GM12865 (cell line): ENCODE measurements at regions not wholly inside any gene's neighbourhood (a gene's known extent, or its start where the extent isn't known, plus 50 kb on each side); places are given as distances from the start of the nearest gene placed in this dataset.
"Not testable (repeated sequence)": the region's sequence is repeated elsewhere in the genome, so short reads cannot be mapped to it uniquely, and the experiment has no call there.

Experiments used
- DNase-seq: peaks from one replicate; pipeline ENCODE4 v3.0.0; 2010; ENCODE audit warnings: low read depth
- H3K4me3 ChIP-seq: 2 replicates; pipeline ENCODE4 v1.5.1; 2011; ENCODE audit warnings: mild to moderate bottlenecking, low read depth, low read length, control low read depth
- TF ChIP-seq, protein P1 (sequence below): IDR thresholded peaks from 2 replicates; pipeline ENCODE4 v1.5.1; 2011; ENCODE audit warnings: low read length, control low read depth, low read depth, inconsistent platforms; ENCODE audit not compliant: insufficient read depth; ENCODE audit errors: missing control alignments

DNA sequence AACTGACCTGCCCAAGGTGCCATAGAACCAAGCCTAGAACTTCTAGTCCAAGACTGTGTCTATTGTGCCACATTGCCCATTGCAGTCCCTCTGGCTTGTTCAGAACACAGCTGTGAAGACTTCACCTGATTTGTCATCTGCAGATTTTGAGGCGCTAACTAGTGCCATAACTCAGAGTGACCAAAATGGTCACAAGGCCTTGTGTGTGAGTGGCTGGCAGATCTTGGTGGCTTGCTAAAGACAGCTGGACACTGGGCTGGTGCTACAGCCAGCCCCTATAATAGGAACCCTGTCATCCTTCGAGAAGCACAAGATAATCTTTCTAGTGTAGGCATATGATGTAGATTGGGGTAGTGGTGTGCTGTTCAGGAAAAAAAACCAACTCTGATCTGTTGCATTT is 63.7 kb upstream of the IFNLR1 start:
- TF ChIP-seq, protein P1, sequence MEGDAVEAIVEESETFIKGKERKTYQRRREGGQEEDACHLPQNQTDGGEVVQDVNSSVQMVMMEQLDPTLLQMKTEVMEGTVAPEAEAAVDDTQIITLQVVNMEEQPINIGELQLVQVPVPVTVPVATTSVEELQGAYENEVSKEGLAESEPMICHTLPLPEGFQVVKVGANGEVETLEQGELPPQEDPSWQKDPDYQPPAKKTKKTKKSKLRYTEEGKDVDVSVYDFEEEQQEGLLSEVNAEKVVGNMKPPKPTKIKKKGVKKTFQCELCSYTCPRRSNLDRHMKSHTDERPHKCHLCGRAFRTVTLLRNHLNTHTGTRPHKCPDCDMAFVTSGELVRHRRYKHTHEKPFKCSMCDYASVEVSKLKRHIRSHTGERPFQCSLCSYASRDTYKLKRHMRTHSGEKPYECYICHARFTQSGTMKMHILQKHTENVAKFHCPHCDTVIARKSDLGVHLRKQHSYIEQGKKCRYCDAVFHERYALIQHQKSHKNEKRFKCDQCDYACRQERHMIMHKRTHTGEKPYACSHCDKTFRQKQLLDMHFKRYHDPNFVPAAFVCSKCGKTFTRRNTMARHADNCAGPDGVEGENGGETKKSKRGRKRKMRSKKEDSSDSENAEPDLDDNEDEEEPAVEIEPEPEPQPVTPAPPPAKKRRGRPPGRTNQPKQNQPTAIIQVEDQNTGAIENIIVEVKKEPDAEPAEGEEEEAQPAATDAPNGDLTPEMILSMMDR: no peak
- no peak overlapping the region for H3K4me3 ChIP-seq
- no peak for DNase-seq

DNA sequence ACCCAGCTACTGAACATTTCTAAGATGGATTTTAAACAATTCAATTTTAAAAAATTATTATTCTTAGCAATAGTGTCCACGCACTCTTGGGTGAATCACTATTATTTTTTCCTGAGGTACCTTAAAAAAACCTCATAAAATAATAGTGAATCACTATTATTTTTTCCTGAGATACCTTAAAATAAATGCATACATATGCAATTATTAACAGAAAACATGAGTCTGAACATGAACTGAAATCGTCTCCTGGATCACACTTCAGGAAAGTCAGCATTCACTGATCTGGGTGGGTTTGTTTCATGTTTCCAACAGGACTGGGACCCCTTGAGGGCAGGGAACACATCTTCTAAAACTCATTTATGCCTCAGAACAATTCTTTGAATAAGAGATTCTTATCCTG is 63.1 kb upstream of the IFNLR1 start:
- DNase-seq: no peak
- no peak overlapping the region for H3K4me3 ChIP-seq
- TF ChIP-seq, protein P1: no peak

DNA sequence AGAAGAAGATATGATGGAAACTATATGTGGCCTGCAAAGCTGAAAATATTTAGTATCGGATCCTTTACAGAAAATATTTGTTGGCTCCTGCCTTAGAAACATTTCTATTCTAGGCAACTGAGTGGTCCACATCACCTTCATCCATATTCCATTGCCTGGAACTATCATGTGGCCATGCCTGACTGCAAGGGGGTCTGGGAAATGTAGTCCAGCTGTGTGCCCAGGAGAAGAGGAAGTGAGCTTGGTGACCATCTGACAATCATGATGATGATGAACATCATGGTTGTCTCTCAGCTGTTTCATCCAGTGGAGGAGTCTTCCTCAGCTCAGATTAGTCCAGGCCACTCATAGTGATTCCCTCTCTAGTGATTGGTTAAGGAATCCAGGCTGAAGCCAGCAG is 61.8 kb upstream of the IFNLR1 start:
- TF ChIP-seq, protein P1: no peak
- no peak overlapping the region for H3K4me3 ChIP-seq
- peak; percentile 36 for DNase-seq

DNA sequence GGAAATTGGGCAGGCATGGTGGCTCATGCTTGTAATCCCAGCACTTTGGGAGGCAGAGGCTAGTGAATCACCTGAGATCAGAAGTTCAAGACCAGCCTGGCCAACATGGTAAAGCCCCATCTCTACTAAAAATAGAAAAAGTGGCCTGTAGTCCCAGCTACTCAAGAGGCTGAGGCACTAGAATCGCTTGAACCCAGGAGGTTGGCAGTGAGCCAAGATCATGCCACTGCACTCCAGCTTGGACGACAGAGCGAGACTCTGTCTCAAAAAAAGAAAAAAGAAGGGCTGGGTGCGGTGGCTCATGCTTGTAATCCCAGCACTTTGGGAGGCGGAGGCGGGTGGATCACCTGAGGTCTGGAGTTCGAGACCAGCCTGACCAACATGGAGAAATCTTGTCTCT is 60.2 kb upstream of the IFNLR1 start:
- not testable (repeated sequence) for H3K4me3 ChIP-seq, DNase-seq

DNA sequence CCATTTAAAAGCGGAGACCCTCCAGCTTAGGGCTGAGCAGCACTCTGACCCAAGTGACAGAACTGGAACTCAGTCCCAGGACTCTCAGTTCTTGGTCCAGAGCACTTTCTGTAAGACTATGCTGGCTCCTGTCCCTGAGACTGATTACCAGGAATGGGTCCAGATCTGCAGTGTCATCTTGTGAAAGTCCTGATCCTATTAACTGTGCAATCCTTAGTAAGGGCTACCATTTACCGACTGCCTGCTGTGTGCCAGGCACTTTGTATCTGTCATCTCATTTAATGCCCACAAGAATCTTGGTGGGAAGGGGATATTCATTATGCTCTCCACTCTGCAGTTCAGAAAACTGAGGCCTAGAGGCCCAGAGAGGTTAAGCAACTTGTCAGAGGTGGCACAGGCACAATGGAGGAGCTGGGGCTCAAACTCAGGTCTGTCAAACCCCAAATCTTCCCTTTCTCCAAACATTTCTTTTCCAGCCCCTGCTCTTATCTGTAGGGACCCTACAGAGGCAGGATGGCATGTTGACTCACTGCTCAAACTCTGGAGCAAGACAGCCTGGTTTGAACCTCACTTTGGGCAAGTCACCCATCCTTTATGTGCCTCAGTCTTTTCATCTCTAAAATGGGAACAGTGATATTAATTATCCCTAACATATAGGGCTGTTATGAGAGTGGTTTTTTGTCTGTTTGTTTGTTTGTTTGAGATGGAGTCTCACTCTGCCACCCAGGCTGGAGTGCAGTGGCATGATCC is 57.6 kb upstream of the IFNLR1 start:
- no peak for DNase-seq
- TF ChIP-seq, protein P1: no peak
- H3K4me3 ChIP-seq: no peak overlapping the region

DNA sequence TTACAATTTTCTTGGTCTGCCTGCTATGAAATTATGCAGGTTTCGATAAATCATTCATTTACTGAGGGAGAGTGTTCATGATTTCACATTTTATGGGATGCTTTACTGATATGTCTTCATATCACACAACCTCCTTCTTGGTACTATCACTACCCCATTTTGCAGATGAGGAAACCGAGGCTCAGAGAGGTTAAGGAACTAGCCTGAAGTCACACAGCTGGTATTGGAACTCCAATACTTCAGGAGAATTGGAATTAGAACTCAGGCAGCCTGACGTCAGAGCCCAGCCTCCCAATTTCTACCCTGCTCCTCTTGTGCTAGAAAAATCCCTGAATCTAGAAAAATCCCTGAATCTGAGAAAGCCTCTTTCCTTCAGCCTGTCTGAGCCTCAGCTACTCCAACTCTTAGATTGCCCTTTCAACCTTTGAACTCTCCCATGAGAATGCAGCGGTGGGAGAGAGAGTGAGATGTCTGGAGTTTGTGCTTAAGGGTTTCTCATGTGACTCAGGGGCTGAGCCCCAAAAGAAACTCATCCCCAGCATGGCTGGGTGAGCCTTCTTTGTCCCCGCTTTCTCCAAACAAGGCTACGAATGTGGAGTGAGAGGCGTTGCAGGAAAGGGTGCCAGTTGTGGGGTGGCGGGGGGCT is 50.8 kb upstream of the IFNLR1 start:
- no peak overlapping the region for H3K4me3 ChIP-seq
- TF ChIP-seq, protein P1: no peak
- DNase-seq: no peak

DNA sequence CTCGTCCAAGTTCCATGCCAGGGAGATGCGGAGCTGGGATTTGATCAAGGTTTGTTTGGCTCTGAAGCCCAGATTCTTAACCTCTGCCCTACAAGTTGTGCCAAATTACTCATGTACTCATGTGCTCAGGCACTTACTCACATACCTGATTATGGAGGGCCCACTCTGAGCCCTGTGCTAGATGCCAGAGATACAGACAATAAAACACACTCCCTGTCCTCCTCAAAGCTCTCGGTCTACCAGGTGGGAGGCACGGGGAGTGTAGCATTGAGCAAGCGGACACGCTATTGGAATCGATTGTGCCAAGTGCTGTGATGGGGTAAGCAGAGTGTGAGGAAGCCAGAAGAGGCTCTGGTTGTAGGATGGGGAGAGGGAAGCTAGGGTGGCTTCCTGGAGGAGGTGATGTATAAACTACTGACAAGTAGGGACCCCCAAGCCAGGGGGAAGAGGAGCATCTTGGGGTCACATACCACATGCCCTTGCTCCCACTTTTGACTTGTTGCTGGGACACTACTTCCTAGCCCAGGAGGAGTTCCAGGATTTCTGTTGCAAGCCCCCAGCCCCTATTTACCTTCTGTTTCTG is 49.8 kb upstream of the IFNLR1 start:
- DNase-seq: no peak
- H3K4me3 ChIP-seq: no peak overlapping the region
- TF ChIP-seq, protein P1: no peak
